Lung (tissue), 11 donors: ENCODE measurements at regions not wholly inside any gene's neighbourhood (a gene's known extent, or its start where the extent isn't known, plus 50 kb on each side); places are given as distances from the start of the nearest gene placed in this dataset.

Source experiments
- ATAC-seq: fragments of 200-7000 bp; cut with Tn5 transposase; one replicate; pipeline ENCODE4 v1.9.1; 2020; ENCODE audit warnings: moderate number of reproducible peaks; ENCODE audit not compliant: insufficient read depth, low FRiP score
- DNase-seq, 3 donors: peaks; one replicate each; pipeline ENCODE4 v3.0.0-alpha.2; 2013 to 2017
- H3K27ac ChIP-seq, 2 donors: one replicate each; pipeline ENCODE4 v1.5.1; 2013; ENCODE audit warnings: mild to moderate bottlenecking in 2 of 2, moderate library complexity in 2 of 2, control low read depth in 1 of 2, inconsistent platforms in 1 of 2, low read depth in 1 of 2, low read length in 1 of 2
- H3K27me3 ChIP-seq, 3 donors: one replicate each; pipeline ENCODE4 v1.5.1; 2013; ENCODE audit warnings: low read length in 2 of 3; ENCODE audit not compliant: control insufficient read depth in 3 of 3, insufficient read depth in 3 of 3
- H3K36me3 ChIP-seq, 4 donors: one replicate each; pipeline ENCODE4 v1.5.1; 2013; ENCODE audit warnings: low read length in 4 of 4, mild to moderate bottlenecking in 1 of 4, moderate library complexity in 1 of 4; ENCODE audit not compliant: control insufficient read depth in 4 of 4, insufficient read depth in 4 of 4
- H3K4me1 ChIP-seq, 5 donors: one replicate each; pipeline ENCODE4 v1.5.1; 2013; ENCODE audit warnings: low read length in 5 of 5, mild to moderate bottlenecking in 2 of 5, moderate library complexity in 1 of 5; ENCODE audit not compliant: control insufficient read depth in 5 of 5, insufficient read depth in 5 of 5
- H3K4me3 ChIP-seq: one replicate; pipeline ENCODE4 v1.5.1; 2013; ENCODE audit warnings: mild to moderate bottlenecking, control low read depth, moderate library complexity
- H3K9ac ChIP-seq, 2 donors: one replicate each; pipeline ENCODE4 v1.5.1; 2013; ENCODE audit warnings: low read length in 2 of 2, control low read depth in 1 of 2; ENCODE audit not compliant: insufficient read depth in 1 of 2
- H3K9me3 ChIP-seq, 4 donors: one replicate each; pipeline ENCODE4 v1.5.1; 2013; ENCODE audit warnings: low read length in 3 of 4, mild to moderate bottlenecking in 1 of 4, moderate library complexity in 1 of 4; ENCODE audit not compliant: control insufficient read depth in 4 of 4, insufficient read depth in 3 of 4
- WGBS, 2 donors: extraction: QIAGEN DNeasy Blood & Tissue Kit; methylation state at CpG; one replicate each; pipeline ENCODE4 v1.1.7; 2013; 5-methylcytosine and 5-hydroxymethylcytosine counted together
- TF ChIP-seq, protein P1 (sequence below): IDR thresholded peaks from 2 replicates; pipeline ENCODE4 v1.5.1; 2012; ENCODE audit warnings: mild to moderate bottlenecking; ENCODE audit errors: control extremely low read depth, extremely low read depth
- donor health status: control.
- donor health status: control.
- donor health status: Bipolar disorder and iron deficiency.
- donor health status: healthy.
- donor health status: DM: yes; HTN: yes; CAD: no.

DNA sequence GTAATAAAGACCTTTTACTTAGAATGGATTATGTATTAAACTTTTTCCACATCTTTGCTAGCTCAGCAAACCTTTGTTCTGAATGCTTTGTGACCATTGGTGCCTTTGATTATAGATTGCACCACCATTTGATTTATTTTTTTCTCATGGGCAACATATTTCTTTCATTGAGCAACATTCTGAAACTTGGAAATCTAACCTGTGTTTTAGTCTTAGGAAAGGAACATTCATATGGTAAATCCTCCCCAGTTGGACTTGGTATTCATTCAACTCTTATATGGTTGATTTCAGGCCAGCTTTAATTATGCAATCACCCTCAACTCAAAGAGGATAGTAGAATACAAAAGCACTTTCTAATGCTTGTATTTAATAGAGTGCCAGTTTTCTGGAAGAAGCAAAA is 1077.9 kb upstream of the ZEB2 start:
- H3K27ac ChIP-seq: no peak overlapping the region
- DNase-seq (peak in 2 of 3 donors; percentile 71 to 90), ATAC-seq (peak; percentile 34)
- H3K4me1 ChIP-seq: peaks cover 0 to 14% (median 0%) of the 10 kb centered on the region in 5 donors
- no peaks in the 10 kb centered on the region for H3K27me3 ChIP-seq
- H3K36me3 ChIP-seq: no peaks in the 10 kb centered on the region
- H3K4me3 ChIP-seq: no peak overlapping the region
- TF ChIP-seq, protein P1, sequence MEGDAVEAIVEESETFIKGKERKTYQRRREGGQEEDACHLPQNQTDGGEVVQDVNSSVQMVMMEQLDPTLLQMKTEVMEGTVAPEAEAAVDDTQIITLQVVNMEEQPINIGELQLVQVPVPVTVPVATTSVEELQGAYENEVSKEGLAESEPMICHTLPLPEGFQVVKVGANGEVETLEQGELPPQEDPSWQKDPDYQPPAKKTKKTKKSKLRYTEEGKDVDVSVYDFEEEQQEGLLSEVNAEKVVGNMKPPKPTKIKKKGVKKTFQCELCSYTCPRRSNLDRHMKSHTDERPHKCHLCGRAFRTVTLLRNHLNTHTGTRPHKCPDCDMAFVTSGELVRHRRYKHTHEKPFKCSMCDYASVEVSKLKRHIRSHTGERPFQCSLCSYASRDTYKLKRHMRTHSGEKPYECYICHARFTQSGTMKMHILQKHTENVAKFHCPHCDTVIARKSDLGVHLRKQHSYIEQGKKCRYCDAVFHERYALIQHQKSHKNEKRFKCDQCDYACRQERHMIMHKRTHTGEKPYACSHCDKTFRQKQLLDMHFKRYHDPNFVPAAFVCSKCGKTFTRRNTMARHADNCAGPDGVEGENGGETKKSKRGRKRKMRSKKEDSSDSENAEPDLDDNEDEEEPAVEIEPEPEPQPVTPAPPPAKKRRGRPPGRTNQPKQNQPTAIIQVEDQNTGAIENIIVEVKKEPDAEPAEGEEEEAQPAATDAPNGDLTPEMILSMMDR: no peak
- no peaks in the 10 kb centered on the region for H3K9me3 ChIP-seq
- H3K9ac ChIP-seq: no peak overlapping the region

DNA sequence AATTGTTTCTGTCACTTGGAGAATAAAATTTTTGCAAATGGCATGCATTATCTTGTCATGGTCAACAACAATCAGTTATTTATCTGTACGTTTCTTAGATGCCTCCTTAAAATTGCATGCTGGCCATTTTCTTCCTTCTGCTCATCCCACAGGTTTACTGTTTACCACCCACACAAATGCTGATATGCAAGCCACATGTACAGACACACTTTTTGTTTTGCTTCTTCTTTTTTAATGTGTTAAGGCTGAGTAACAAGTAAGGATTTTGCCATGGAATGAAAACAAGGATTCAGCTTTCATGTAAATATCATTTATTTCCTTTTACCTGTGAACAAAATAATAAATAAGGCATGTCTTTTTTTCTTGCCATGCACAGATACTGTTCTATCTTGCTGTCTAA is 1077.1 kb upstream of the ZEB2 start:
- Histone ChIP-seq H3K9me3 (no peaks in the 10 kb centered on the region), H3K9ac (no peak overlapping the region), H3K4me3 (no peak overlapping the region), H3K27me3 (no peaks in the 10 kb centered on the region), H3K27ac (no peak overlapping the region), H3K36me3 (no peaks in the 10 kb centered on the region), H3K4me1 (peaks cover 0 to 14% (median 0%) of the 10 kb centered on the region in 5 donors)
- TF ChIP-seq, protein P1: no peak
- 66 to 80% methylated on average over 1 of the region's 1 CpG for WGBS, 2 donors
- DNase-seq (no peak), ATAC-seq (no peak)

DNA sequence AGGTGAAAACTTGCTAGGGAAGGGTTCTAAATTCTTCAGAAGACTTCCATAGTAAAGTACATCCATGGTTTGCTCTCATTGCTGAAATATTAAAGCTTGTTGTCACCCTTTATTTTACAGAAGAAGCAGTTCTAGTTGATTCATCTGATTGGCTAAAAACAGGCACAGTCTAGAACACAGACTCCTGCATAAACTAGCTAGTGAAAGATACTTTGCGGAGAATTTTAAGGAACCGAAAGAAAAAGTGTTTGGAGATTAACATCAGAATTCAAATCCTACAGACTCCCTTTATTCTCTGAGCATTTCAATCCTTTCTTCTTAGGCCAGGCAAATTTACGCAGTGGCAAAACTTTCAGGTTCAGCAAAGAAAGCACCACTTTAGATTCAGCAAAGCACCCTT is 1076.5 kb upstream of the ZEB2 start:
- H3K36me3 ChIP-seq: no peaks in the 10 kb centered on the region

DNA sequence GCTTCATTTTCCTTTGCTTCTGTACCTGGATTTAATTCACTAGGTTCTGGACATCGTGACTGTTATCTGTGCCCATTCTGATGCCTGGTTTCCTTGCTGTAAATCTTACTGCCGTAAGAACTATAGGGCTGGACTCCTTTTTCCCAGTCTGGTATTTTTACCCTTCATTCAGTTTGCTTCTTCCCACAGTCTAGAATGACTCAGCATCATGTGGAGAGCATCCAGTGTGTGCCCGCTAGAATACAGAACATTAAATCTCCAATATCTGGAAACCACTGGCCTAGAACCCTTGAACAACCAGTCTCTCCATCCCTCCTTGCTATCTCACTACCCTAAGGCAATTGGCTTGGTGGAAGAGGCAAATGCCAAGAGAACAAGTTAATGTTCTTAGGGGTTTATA is 1075.4 kb upstream of the ZEB2 start:
- H3K4me3 ChIP-seq: no peak overlapping the region
- ATAC-seq (no peak), DNase-seq (no peak)
- H3K36me3 ChIP-seq: no peaks in the 10 kb centered on the region
- no peaks in the 10 kb centered on the region for H3K27me3 ChIP-seq
- H3K4me1 ChIP-seq: peaks cover 0 to 14% (median 0%) of the 10 kb centered on the region in 5 donors
- H3K9ac ChIP-seq: no peak overlapping the region
- H3K27ac ChIP-seq: no peak overlapping the region
- TF ChIP-seq, protein P1: no peak
- WGBS, 2 donors: 86 to 87% methylated on average over 3 of the region's 3 CpGs
- H3K9me3 ChIP-seq: no peaks in the 10 kb centered on the region

More for the DNA sequence above, 1076.5 kb upstream of the ZEB2 start:
- no peak overlapping the region for H3K27ac ChIP-seq
- DNase-seq: no peak
- H3K4me1 ChIP-seq: peaks cover 0 to 14% (median 0%) of the 10 kb centered on the region in 5 donors
- TF ChIP-seq, protein P1: no peak
- no peaks in the 10 kb centered on the region for H3K27me3 ChIP-seq
- no peak overlapping the region for H3K9ac ChIP-seq
- no peak for ATAC-seq
- no peaks in the 10 kb centered on the region for H3K9me3 ChIP-seq
- WGBS, 2 donors: 87 to 92% methylated on average over 3 of the region's 3 CpGs
- no peak overlapping the region for H3K4me3 ChIP-seq
